Left lobe of liver (tissue), 2 donors: ENCODE measurements at regions not wholly inside any gene's neighbourhood (a gene's known extent, or its start where the extent isn't known, plus 50 kb on each side); places are given as distances from the start of the nearest gene placed in this dataset.
"Not testable (repeated sequence)": the region's sequence is repeated elsewhere in the genome, so short reads cannot be mapped to it uniquely, and the experiment has no call there.

ENCODE experiments used
- ATAC-seq: fragments of 200-7000 bp; cut with Tn5 transposase; one replicate; pipeline ENCODE4 v1.9.1; 2020; ENCODE audit warnings: mild to moderate bottlenecking, moderate library complexity
- DNase-seq: peaks from one replicate; pipeline ENCODE4 v3.0.0-alpha.2; 2020; ENCODE audit warnings: low spot score
- donor health status: DM: no; HTN: no; CAD: no; lungs with moderate emphysema.
- donor health status: DM: no; HTN: yes; CAD: no.

GRCh38 chr13:37179645-37180044 is 74.2 kb upstream of the CSNK1A1L start:
- DNase-seq, result no peak
- ATAC-seq, result no peak

GRCh38 chr13:37177125-37177524 is 71.7 kb upstream of the CSNK1A1L start:
- no peak for ATAC-seq
- DNase-seq, result no peak

GRCh38 chr13:37175996-37176395 is 70.5 kb upstream of the CSNK1A1L start:
- DNase-seq (no peak), ATAC-seq (no peak)

DNA sequence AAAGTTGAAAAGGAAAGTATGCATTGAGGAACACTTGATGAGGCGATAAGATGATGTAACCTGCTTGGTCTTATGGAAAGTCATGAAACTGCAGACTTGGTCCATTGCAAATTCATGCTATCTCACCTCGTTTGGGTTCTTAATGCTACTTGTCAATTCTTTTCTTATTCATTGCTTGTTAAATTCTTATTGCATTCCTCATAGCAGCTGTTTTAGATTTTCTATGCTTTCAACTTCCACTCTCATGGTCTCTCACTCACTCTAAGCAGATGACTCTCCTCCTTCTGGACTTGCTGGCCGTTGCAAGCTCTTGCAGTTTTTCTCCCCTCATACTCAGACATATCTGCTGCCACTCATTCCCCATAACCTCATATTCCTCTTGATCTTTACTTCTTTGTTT is 67.8 kb upstream of the CSNK1A1L start:
- no peak for DNase-seq
- no peak for ATAC-seq

DNA sequence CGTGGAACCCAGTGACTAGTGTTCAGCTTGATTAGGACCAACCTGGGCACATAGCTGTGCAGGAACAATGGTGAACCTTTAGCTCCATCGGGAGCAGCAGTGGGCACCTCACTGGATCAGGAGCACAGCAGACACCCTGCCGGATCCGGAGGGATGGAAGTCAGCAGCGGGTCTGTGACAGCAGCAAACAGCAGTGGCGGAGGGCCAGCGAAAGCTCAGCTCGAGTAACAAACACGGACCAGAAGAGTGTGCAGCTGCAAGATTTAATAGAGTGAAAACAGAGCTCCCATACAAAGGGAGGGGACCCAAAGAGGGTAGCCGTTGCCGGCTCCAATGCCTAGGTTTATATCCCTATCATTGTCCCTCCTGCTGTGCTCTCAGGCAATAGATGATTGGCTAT is 66.8 kb upstream of the CSNK1A1L start:
- ATAC-seq, DNase-seq: not testable (repeated sequence)

DNA sequence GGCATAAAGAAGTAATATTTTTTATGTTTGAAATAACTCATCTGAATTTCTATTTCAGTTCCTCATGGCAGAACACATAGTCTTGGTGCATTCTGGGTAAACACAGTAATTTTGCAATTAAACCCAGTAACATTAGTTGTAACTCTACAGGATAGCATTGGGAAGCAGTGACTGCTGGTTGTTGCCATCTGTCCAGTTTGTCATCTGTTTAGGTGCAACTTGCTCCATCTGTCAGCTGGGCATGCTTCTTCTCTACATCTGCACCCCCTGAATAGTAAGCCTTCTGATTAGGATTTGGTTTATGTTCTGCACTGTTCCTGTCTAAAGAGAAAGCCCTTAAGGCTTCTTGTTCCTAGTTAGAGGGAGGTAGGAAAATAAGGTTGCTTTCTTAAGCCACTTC is 63.5 kb upstream of the CSNK1A1L start:
- ATAC-seq, result no peak

DNA sequence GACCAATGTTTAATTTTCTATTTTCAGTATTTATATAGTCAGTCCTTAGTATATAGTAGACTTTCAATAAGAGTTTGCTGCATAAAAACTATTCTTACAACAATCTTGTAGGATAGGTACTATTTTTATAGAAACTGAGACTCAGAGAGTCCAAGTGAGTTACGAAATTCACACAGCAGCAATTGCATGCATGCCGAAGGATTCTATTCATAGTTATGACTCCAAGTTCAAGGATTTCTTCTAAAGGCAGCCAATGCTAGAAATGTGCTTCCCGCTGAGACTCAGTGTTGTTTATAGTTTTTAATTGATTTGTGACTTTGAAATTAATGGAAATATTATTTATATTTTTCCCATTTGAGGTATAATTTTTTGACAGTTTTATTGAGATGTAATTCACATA is 62.7 kb upstream of the CSNK1A1L start:
- DNase-seq, result no peak
- ATAC-seq, result no peak

More for the DNA sequence above, 63.5 kb upstream of the CSNK1A1L start:
- no peak for DNase-seq

DNA sequence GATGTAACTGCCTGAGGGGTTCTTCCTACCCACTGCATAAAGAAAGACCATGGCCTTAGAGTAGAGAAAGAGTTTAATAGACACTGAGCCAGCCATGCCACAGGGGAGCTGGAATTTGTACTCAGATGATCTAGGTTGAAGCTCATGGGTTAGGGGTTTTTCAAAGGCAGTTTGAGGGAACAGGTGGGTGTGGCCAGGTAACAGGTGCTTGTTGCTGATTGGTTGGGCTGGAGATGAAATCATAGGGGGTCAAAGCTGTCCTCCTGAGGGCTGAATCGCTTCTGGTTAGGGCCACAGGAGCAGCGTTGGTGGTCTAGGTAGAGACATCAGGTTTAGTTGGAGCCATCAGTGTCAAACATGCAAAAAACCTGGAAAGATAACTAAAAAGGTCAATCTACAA is 59.2 kb upstream of the CSNK1A1L start:
- ATAC-seq (no peak), DNase-seq (no peak)

GRCh38 chr13:37163641-37164265 is 58.3 kb upstream of the CSNK1A1L start:
- DNase-seq, result no peak
- no peak for ATAC-seq

GRCh38 chr13:37158481-37158880 is 53.0 kb upstream of the CSNK1A1L start:
- DNase-seq (no peak), ATAC-seq (no peak)

DNA sequence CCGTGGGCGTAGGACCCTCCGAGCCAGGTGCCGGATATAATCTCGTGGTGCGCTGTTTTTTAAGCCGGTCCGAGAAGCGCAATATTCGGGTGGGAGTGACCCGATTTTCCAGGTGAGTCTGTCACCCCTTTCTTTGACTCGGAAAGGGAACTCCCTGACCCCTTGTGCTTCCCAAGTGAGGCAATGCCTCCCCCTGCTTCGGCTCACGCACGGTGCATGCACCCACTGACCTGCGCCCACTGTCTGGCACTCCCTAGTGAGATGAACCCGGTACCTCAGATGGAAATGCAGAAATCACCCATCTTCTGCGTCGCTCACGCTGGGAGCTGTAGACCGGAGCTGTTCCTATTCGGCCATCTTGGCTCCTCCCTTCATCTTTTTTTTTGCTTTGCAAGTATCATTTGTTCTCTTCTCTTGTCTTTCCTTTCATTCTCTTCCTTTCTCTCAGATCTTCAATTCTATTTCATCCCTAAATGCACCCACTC is 50.2 kb upstream of the CSNK1A1L start:
- DNase-seq, ATAC-seq: not testable (repeated sequence)
